ENCODE measurements at regions not wholly inside any gene's neighbourhood (a gene's known extent, or its start where the extent isn't known, plus 50 kb on each side); places are given as distances from the start of the nearest gene placed in this dataset.
"Not testable (repeated sequence)": the region's sequence is repeated elsewhere in the genome, so short reads cannot be mapped to it uniquely, and the experiment has no call there.

DNA sequence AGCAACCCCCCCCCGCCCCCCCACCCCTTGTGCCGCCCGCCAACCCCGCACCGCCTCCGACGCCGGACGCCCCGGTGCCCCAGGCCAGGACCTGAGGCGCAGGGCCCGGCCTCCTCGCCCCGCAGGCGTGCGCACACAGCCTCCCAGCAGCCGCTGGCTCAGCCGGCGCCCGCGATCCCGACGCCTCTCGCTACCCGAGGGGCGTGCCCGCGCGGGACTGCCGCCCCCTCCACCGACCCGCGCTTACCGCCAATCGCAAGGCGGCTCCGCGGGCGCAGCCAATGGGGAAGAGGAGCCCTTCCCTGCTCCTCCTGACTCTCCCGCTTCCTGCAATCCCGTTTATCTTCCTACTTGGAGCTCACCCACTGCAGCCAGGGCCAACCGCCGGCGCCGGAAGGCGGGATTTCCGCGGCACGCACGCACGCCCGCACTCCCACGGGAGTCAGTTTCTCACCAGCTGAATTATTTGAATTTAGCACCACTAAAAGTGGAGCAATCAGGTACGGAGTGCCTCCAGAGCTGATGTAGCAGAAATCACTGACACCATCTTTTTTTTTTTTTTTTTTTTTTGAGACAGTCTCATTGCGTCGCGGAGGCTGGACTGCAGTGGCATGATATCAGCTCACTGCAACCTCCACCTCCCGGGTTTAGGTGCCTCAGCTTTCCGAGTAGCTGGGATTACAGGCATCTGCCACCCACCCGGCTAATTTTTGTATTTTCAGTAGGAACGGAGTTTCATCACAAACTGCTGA lies 65.0 kb upstream of the TP53TG3D start:
- TF ChIP-seq CTCF (IDR thresholded peaks at IDR 0.05; ENCODE audit: low read depth, low read length); POLR2A (IDR thresholded peaks at IDR 0.05; ENCODE audit: extremely low read depth, insufficient read length); MYC (IDR thresholded peaks at IDR 0.05; ENCODE audit: low read depth, low read length): not testable (repeated sequence)
- TF ChIP-seq, protein P1, sequence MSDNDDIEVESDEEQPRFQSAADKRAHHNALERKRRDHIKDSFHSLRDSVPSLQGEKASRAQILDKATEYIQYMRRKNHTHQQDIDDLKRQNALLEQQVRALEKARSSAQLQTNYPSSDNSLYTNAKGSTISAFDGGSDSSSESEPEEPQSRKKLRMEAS (IDR thresholded peaks at IDR 0.05; ENCODE audit: low read depth, low read length): not testable (repeated sequence)
